ENCODE measurements at regions not wholly inside any gene's neighbourhood (a gene's known extent, or its start where the extent isn't known, plus 50 kb on each side); places are given as distances from the start of the nearest gene placed in this dataset.

DNA sequence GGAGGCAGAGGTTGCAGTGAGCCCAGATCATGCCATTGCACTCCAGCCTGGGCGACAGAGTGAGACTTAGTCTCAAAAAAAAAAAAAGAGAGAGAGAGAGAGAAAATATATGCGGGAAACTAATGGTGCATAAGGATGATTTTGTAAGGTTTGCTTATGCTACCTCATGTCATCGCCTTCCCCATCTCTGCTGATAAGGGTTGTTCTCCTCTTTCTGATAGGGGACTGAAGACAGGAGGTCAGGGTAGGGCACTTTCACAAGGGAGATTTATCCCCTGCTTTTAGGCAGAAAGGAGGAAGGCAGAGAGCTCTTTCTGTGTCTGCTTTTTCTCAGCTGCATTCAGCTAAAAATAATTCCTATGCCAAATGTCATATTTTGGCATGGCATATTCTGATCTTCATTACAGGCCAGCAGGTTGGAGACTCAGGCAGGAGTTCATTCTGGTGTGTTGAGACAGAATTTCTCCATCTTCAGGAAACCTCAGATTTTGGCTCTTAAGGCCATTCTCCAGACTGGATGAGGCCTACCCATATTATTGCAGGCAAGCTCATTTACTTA lies 220.2 kb downstream of the AUH start:
- DNase-seq = no peak

DNA sequence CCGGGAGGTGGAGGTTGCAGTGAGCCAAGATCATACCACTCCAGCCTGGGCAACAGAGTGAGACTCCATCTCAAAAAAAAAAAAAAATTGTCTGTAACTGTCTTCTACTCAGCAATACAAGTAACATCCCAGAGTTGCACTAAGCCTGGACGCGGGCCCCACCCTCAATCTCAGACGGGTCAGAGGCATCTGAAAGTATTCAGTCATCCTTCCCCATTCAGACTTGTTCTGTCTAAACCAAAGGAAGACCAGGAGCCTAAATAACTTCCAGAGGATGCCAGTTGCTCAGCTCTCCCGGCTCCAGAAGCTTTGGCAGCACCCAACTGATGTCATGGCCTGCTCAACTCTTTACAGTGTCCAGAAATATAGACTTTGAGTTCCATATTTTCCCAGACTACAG lies 218.6 kb downstream of the AUH start:
- no peak for DNase-seq

GRCh38 chr9:91143642-91144041 lies 218.1 kb downstream of the AUH start:
- DNase-seq = no peak

DNA sequence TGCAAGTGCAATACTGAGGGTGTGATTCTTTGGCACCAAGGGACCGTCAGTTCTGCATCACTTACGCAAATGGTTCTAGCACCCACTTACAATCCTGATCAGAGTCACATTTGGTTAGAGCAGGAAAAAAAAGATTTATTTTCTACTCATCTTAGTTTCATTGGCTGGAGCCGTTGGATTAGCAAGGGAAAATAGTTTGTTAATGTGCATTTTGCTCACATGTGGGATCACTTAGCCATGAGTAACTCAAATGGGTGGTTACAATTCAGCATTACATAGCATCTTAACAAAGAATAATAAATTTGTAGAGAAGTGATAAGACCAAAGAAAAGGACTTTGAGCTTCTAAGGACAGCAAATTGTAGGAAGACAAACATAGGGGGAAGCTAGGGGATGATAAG lies 216.9 kb downstream of the AUH start:
- DNase-seq = no peak

DNA sequence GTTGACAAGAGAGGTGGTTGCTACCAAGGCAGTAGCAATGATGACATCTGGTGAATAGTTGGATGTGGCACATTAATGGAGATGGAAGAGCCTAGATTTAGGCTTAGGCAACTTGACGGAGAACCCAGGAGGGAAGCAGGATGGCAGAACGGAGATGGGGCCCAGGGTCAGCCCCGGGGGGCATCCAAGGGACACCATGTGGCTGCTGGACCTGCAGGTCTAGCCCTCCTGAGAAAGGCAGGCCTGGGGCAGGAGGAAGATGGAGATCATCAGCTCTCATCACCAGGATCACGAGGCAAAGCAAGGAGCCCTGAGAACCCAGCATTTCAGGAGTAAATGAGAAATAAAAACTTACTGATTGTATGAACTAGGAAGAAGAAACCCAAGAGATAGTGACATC lies 216.2 kb downstream of the AUH start:
- no peak for DNase-seq

- DNase-seq = no peak
Measured at GRCh38 chr9:91146391-91147019, 215.2 kb downstream of the AUH start.

GRCh38 chr9:91147079-91147708 lies 214.5 kb downstream of the AUH start:
- DNase-seq = no peak

DNA sequence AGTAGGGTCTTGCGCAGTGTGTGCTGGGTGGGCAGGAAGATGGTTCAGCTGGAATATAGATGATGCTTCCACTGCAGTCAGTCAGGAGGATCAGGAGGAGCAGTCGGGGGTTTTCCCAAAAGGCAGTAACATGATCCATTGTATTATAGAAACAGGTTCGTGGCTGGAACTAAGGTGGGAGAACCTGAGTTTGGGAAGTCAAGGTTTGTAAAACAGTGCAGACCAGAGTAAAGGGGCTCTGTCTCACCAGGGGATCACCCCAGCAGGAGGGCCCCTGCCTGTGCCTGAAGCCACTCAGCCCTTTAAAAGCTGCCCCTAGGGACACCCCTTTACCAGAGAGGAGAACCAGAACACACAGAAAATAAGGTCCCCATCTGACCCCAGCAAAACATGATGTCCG lies 213.4 kb downstream of the AUH start:
- DNase-seq = no peak

DNA sequence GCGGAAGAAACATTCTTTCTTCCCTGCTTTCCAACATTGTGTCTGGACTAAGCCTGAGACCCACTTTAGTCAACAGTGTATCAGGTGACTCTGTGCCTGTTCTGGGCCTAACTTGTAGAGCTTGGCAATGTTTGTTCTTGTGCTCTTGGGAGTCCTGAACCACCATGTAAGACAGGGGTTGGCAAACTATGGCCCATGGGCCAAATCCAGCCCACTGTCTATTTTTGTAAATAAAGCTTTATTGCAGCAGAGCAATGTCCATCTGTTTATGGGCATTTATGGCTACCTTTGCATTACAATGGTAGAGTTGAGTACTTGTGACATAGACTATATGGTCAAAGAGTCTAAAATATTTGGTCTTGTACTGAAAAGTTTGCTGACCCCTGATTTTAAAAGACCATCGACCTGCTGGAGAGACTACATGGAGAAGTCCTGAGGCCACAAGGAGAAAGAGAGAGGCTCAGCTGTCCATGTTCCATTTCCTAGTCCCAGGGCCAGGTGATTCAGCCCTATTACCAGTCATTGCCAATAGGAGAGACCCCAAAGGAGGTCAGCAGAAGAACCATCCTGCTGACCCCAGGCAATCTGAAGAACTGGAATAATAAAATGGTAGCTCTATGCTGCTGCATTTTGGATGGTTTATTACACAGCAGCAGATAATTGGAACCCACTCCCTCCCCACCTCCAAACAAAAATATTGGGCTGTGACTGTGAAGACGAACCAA lies 211.3 kb downstream of the AUH start:
- no peak for DNase-seq

- no peak for DNase-seq
Measured at GRCh38 chr9:91150998-91151717, 210.6 kb downstream of the AUH start.

DNA sequence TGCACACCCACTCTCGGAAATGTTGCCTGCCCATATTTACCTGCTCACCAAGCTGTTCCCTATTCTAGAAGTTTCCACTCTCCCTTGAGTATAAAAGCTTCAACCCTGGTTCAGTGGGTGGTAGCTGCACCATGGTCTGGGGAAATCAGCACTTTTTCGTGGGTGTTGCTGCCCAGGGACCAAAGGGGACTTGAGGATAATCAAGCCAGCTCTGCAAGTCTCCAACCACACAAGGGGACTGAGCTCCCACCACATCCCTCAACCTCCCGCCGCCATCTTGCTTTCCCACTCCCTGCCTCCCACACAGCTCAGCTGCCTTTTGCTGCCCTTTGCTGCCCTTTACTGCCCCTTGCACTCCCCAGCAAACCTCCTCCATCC lies 210.0 kb downstream of the AUH start:
- no peak for DNase-seq

- DNase-seq = no peak
Measured at GRCh38 chr9:91154686-91155085, 207.0 kb downstream of the AUH start.

GRCh38 chr9:91155181-91155580 lies 206.5 kb downstream of the AUH start:
- DNase-seq = no peak

DNA sequence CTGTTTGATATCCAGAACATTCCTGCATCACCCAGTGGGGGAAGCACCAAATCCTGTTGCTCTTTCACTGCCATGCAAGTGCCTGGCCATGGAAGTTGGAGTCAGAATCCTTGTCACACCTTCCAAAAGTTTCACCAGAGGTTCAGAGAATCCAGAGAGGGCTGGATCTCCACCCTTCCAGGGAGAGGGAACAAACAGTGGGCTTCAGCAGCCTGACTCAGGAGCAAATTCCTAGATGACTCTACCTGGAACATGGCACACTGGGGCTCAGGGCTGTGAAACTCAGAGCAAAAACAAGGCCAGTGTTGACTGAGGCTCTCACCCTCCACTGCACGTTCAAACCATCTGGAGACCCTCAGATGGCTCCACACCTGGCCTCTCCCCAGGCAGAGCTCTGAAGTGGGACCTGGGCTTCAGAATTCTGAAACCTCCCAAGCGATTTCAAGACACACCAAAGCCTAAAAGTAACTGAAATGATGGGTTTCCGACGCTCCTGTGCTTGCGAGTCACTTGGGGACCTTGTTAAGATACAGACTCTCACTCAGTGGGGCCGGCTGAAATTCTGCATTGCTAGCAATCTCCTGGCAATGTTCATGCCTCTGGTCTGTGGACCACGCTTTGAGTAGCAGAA lies 205.9 kb downstream of the AUH start:
- no peak for DNase-seq

DNA sequence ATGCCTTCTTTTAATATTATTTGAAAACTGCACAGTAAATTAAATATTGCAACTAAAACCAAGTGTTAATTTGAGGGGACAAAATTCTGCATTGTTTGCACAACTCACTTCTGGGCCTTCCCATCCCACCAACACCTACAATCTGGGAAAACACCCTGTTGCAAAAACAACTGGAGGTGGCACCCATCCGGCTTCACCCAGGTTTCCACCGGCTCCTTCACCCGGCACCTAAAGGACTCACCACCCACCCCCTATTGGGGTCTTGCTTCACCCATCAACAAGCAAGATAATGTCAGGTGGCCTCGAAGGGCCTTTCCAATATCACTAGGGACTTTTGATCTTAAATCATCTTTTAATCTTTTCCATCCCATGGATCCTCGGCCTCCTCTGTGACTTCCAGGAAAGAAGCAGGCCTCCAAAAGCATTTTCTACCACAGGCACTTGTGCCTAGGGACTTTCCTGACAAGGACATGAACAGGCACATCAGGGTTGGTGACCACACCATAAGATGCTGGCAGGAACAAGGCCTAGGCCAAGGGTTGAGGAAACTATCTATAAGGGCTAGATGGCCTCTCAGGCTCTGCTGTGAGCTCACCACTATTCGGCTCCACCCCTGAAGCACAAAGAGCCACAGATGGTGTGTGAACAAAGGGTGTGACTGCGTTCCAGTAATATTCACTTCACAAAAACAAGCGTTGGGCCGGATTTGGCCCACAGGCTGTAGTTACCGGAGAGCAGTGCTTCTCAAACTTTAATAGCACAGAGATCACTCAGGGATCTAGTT lies 205.1 kb downstream of the AUH start:
- no peak for DNase-seq

- DNase-seq = no peak
Measured at GRCh38 chr9:91157883-91158282, 203.8 kb downstream of the AUH start.

DNA sequence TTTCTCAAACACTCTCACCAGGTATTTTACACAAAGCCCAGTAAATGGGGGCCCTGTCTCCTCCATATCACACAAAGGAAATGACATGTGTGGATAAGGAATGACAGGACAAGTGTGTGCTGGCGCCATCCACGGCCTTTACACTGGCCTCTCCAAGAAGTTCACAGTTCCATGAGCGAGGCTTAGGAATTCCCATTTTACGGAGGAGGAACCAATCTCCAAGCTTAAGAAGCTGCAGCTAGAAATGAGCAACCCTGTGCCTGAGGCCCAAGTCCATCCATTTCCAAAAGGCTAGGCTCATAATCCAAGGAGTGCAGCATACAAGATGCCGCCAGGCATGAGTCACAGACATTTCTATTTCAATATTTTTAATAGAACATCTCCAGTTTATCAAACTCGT lies 203.4 kb downstream of the AUH start:
- DNase-seq = no peak

- DNase-seq = no peak
Measured at GRCh38 chr9:91158946-91159345, 202.8 kb downstream of the AUH start.

- DNase-seq = no peak
Measured at GRCh38 chr9:91159664-91160121, 202.0 kb downstream of the AUH start.

- no peak for DNase-seq
Measured at GRCh38 chr9:91160181-91160580, 201.5 kb downstream of the AUH start.

GRCh38 chr9:91160599-91161464 lies 200.9 kb downstream of the AUH start:
- DNase-seq = no peak

Measured in DMS 273 treated with DMSO at 0.1 percent for 48 hours (cell line).